CD4-positive, alpha-beta T cell treated with Interleukin-17A for 4 hours (primary cell): ENCODE measurements at regions not wholly inside any gene's neighbourhood (a gene's known extent, or its start where the extent isn't known, plus 50 kb on each side); places are given as distances from the start of the nearest gene placed in this dataset.

Experiments
- DNase-seq: peaks from one replicate; pipeline ENCODE4 v3.0.0-alpha.2; 2020; ENCODE audit warnings: mixed read lengths

DNA sequence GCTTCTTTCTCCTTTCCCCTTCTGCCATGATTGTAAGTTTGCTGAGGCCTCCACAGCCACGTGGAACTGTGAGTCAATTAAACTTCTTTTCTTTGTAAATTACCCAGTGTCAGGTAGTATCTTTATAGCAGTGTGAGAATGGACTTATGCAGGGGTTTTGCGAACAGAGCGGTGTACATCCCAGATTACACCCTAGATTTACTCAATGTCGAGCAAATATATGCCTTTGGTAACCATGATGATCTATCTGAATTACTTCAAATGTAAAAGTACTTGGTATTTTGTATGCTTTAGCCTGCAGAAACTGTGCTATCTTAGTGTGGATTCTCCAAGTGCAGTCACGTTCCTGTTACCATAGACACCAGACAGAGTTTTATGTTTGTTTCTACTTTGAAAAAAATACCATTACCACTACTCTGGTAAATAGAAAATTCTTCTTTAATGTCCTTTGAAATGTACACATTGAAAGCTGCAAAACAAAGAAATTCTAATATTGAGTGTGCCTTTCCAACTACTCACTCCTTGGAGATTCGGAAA, 510.4 kb upstream of the ARGLU1 start:
- DNase-seq, result no peak

DNA sequence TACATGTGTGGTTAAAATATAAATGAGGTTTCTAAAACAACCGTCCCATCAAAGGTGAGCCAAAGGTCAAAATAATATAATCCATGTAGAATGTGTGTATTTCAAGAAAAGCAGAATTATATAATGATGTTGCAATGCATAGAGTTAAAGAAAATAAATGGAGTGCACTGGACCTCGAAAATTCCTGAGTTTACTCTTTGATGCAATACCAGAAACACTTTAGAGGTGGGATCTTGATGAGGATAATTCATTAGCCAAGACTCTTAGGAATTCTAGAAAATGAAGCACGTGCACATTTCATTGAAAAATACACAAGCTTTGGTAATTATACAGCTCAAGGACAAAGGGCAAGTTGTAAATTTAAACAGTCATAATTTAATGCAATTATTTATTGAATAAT, 508.9 kb upstream of the ARGLU1 start:
- no peak for DNase-seq

DNA sequence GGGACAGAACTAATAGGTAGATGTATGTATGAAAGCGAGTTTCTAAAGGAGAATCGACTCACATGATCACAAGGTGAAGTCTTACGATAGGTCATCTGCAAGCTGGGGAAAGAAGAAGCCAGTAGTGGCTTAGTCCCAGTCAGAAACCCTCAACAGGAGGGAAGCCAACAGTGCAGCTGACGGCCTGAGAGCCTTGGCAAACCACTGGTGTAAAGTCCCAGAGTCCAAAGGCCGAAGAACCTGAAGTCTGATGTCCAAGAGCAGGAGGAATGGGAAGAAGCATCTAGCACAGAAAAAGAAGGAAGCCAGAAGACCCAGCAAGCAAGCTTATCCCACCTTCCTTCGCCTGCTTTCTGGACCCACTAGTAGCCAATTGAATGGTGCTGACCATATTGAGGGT, 507.6 kb upstream of the ARGLU1 start:
- DNase-seq, result no peak

DNA sequence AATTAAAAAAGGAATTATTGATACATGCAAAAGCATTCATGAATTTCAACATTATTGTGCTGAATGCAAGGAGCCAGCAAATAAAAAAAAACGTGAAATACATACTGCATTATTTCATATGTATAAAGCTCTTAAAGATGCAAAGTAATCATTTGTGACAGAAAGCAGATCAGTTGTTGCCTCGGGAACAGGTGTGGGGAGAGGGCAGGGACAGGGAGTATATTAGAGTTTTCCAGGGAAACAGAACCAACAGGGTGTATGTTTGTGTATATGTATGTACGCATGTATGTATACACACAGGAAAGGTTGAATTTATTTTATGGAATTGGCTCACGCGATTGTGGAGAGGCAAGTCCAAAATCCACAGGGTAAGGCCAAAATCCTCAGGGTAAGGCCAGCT, 502.9 kb upstream of the ARGLU1 start:
- DNase-seq, result no peak

DNA sequence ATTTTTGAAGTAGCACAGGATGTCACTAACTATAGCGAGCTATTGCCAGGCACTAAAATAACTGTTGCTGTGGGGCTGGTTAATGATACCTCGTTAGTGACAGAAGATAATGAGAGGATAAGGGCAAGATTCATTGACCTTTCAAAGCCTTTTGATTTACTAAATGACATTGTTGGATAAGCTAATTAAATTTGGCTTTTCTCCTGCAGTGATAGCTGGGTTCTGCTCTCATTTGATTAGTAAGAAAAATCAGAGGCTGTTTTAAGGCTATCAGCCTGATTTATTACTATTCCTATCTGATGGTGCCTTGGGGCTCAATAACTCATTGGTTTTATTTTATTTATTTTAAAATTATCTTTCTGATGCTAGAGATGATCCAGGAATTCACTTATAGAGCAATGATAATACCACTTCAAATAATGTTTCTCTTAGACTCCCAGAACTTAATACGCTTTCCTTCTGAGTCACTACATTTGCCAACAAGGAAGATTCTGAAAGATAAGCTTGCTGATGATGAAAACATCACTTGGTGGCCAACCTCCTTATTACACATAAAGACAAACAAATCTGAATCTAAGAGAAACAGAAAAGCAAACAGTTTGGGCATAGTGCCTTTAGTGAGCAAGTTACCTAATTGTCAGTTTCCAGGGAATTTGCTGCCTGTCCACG, 501.3 kb upstream of the ARGLU1 start:
- DNase-seq, result no peak

DNA sequence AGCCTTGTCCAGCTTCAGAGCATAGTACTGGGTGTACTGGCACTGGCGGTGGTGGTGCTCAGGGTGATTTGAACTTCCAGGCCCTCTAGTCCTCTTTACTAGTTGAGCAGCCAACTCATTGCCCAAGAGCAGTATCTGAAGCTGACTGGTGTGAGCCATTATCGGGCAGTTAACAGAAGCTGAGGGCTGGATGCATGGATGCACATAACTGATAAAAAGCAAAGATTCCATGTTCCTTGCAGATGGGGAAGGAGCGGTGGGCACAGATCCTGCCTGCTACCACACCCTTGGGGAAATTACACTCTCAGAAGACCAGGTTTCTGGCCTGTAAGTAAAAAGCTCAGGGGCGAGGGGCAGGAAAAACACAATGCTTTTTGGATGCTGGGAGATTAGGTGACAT, 499.4 kb upstream of the ARGLU1 start:
- no peak for DNase-seq

DNA sequence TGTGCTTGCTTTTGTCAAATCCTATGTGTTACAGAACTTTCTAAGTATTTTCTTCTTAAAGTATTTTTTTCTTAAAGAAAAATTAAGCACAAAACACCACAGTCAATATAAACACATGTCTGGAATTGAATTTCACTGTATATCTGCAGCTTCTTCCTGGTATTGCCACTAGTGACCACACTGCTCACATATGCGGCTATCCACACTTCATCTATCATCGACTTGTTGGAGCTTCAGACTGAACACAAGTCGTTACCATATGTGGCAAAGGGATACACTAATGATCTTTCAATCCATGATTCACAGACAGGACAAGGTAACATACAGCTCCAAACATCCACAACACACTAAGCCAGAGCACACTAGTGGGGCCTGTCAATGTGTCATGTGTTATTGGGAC, 498.4 kb upstream of the ARGLU1 start:
- no peak for DNase-seq

DNA sequence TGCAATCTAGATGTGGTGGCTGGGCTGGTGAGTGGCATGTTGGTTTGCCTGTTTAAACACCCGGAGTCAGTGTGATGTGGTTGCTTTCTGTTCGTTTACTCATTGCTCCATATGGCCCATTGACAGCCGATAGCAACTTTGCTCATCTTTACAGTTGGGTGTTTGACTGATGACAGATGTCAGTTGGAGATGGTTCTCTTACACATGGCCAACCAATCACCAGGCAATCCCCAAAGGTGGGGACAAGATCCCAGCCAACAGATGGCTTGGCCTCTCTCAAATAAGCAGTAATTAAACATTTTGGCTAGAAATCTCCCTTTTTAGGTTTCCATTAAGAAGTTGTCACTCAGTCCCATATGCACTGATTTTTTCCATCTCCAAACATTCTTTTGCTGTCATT, 497.1 kb upstream of the ARGLU1 start:
- no peak for DNase-seq

DNA sequence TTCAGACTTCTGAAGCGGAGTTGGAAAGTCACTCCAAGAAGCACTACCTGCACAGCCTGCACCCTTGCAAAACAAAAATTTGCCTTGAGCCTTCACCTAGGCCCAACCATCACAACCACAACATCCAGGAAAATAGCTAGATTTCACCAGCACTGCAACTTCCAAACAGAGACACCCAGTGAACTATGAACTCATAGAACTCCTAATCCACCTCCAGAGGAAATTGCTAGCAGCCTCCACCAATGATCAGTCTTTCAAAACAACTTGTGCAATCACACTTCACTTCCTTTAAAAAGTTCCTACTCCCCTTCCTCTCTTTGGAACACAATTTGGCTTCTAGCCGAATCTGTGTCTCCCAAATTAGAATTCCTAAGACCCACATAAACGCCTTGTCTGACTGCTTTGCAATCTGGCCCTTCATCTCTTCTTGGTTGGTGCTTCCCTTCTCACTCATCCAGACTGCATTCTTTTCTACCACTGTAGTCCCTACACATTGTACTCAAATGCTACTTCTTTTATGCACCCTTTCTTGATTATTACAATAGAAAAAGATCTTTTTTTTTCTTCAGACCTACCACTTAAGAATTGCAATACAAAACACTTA, 489.2 kb upstream of the ARGLU1 start:
- no peak for DNase-seq

DNA sequence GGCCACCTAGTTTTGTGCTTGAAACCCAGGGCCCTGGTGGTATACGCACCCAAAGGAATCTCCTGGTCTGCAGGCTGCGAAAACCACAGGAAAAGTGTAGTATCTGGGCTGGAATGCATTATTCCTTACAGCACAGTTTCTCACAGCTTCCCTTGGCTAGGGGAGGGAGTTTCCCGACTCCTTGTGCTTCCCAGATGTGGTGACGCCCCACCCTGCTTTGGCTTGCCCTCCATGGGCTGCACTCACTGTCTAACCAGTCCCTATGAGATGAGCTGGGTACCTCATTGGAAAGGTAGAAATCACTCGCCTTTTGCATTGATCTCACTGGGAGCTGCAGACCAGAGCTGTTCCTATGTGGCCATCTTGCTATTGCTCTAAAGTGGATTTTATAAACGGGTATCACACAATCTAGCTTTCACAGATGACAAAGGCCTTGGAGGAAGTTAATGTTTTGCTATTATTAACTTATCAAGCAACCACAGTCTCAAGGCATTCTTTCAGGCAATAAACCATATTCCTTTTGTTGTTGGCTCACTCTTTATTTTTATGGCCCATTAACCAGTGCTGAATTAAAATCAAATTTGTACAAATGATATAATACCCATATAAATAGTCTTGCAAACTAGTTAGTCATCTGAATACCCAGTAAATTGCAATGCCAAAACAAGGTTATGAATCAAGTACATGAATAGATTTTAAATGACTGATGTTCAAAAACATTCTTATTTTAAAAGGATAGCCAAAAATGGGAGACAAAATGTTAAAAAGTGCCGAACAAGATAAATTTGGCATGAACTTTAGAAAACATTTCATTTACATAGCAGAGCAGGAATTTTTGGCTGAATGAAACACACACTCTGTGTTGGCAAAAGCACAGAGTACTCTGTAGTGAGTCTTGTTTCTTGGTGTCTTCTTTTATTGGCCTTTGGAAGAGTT, 475.4 kb upstream of the ARGLU1 start:
- DNase-seq, result no peak

DNA sequence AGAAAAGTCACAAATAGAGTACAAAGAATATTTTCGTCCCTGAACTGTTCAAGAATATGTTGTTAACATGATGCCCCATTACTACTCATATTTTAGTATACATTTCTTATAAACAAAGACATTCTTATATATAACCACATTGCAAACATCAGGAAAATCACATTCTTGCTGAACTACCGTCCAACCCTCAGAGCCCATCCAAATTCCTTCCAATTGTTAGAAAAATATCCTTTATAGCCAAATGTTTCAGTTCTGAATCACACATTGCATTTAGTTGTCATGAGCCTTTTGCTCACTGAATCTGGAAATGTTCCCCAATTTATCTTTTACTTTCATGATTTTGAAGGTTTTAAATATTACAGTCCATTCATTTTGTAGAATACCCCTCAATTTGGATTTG, 467.8 kb upstream of the ARGLU1 start:
- no peak for DNase-seq

DNA sequence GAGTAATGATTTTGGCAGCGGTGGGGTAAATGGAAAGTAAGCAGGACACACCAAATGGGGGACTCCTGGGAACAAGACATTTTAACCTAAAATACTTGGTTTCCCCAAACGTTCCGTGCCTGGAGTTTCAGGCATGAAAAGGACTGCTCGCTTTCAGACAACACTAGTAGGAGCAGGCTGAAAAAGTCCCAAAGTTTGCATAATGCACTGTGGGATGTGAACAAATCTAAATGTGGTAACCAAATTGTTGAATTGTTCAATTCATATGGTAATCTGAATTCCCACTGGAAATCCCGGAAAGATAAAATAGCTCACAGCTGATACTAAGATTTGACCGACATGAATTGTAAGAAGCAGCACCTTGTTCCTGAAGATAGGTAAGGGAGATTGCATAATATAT, 467.2 kb upstream of the ARGLU1 start:
- DNase-seq, result no peak

DNA sequence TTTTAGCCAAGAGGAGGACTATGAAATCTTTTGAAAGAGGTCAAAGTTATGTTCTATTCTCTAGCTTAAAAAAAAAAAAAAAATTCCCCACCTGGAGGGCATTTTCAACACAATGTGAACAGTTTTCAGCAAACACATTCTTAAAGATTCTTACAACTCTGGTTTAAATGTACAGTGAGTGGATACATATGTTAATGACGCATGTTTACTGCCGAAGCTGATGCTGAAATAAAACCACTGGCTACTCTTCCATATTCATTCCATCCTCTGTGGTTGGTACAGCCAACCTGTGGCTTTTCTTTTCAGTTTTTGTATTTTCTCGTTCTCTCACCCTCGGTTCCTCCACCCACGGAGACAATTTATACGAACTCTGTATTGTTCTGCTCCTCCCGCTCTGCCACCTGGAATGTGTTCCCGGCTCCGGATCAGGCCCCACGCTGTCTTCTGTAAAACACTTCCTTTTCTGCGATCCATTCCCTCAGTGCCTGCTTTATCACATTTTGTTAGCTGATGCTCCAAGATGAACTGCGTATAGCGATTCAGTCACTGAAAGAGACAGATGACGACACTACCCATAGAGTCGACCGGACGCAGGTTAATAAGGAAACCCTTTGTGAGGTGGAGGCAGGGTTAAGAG, 466.4 kb upstream of the ARGLU1 start:
- no peak for DNase-seq

DNA sequence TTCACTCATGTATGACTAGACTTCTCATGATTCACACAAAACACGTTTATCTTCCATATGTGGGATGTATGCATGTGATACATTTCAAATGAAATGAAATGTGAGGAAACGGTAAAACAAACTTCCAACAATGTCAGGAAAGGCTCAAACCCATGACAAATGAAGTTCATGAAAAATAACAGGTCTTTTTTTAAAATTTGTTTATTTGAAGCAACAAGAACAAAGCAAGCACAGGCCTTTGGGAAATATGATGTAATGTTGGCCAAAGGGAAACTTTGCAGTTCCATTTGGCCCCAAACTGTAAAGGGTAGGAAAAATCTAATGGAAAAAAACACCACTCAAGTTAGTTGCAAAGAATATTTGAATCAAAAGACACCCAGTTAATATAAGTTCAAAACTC, 463.8 kb upstream of the ARGLU1 start:
- DNase-seq, result no peak

DNA sequence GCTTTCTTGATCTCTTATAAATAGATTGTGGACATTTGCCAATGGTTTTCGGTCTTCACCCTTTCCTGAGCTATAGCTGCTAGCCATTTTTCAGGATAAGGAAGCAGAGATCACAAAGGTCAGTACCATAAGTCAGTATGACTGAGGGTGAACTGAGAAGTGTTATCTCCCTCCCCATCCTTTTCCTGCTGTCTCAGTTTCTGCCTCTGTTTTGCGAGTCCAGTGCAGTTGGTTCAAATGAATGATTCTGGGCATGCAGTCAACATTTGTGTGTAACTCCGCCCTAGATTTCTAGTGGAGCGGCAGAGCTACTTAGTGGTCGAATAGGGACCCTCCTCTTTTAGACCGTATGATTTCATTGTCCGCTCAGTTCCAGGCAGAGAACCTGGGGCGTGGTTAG, 460.8 kb upstream of the ARGLU1 start:
- no peak for DNase-seq

DNA sequence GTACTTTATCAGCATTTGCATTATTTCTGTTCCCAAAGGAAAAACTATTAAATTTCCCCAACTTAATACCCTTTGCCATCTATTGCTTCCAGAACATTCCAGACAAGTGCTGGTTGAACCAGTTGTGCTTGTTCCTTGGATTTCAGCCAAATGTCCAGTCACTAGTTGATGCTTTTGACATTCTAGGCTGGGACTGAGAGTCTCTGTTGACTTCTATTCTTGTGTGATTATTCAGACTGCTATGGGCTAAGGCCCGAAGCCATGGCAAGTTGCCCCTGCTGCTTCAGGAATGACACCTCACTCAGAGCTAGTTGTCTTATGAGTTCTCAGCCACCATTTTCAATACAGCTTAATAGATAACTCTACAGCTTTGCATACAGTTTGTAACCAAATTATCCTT, 458.1 kb upstream of the ARGLU1 start:
- DNase-seq, result no peak

DNA sequence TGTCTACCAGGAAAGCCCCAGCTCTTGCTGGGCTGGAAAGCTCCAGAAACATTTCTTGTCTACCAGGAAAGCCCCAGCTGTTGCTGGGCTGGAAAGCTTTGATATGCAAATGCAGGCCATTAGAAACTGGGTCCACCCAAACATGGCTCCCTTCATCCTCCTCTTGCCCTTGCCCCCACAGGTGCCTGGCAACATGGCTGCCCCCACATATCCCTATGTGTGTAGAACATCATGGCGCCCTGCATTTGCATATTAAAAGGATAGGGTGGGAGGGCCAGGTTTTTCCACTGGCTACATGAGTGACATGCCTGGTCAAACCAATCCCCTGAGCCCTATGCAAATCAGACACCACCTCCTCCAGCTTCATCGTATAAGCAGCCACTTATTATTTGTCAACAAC, 455.4 kb upstream of the ARGLU1 start:
- DNase-seq, result no peak

DNA sequence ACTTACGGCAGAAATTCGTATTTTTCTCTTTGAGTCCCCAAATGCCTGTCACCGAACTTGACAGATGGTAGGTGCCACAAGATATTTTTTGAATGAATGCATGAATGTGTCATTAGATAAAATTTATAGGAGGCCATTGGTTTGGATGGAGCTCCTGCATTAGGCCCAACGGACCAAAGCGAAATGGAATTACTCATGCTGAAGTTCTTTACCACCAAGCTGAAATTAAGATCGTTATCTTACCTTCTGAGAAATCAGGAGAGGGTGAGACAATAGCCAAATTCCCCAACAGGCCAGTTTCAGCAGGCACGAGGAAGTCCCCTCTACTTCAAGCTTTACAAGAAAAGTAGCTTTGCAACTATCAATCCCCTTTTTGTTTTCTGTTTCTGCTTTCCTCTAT, 452.5 kb upstream of the ARGLU1 start:
- DNase-seq, result no peak

DNA sequence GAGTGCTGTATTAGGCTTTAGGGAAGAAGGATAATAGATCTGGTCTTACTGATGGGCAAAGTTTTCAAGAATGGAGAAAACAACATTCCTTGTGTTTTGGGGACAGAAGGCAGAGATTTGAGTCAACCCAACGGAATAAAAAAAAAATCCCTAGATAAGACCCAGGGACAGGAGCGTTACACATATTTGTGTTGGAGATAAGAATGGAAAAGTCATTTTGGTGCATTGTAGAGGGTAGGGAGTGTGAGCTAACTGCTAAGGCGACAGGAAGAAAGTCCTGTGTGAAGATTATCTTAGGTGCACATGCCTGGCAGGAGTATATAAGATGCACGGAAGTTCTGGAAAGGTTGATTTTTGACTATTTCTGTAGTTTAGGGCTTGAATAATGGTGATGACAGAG, 450.3 kb upstream of the ARGLU1 start:
- DNase-seq, result no peak

DNA sequence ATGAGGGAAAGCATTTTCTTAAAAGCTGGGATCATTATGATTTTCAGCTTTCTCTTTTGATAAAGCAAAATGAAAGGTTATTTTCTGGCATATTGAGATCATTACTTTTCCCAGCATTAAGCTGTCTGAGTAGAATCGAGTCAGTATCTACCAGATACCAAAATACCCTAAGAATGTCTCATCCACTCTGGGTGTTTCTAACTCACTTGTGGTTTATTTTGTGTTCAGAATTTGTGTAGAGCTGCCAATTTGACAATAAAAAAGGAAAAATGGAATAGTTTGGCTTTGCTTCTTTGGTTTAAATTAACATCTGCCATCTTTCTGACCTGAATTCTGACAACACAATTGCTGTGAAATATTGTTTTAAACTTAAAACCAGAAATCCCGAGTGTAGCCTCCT, 438.7 kb upstream of the ARGLU1 start:
- DNase-seq, result no peak

DNA sequence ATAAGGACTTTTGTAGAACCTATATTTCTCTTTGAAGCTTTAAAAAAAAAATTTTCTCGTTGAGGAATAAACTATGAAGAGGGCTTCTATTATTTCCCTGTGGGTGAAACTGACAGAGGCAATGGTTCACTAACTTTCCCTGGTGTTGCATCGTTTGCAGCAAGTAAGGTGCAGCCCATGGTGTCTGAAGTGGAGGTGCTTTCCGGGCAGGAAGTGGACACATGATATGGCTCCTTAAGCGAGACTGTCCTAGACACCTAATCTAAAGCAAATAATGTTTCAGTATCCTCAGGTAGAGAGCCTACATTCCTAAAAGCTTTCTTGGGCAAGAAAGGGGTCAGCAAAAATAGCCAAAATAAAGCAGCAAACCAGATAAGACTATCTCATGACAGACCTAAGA, 437.6 kb upstream of the ARGLU1 start:
- no peak for DNase-seq

DNA sequence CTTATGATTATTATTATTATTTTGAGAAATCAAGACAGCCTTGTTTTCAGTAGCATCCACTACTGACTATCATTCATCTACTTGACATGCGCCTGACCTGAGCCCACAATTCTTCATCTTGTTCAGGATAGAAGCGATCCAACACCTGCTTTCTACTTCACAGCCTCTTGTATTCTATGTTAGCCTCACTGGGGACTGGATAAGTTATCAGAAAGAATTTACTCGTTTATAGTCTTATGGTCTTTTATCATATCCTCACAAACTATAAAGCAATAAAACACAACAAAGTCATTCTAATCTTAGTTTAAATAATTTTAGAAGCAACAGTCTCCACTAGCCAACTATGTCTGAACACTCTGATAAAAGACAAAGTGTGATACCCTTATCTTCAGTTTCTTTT, 436.0 kb upstream of the ARGLU1 start:
- DNase-seq, result no peak

DNA sequence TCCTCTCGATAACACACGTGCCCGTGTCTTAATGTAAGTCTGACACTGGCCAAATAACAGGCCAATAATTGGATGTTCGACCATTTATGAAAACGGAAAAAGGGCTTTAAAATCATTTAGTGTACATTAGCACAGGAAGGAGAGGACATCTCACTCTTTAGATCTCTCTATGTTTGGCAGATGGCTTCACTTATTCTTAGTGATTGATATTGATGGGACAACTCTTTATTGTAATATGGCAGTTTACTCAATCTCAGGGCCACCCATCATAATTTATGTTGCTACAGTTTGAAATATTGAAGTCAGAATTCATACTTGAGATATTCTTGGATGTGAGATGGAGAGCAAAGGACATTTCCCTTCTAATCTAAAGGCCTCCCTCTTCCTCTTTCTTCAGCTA, 430.7 kb upstream of the ARGLU1 start:
- no peak for DNase-seq
